ENCODE measurements at regions not wholly inside any gene's neighbourhood (a gene's known extent, or its start where the extent isn't known, plus 50 kb on each side); places are given as distances from the start of the nearest gene placed in this dataset.

- TF ChIP-seq CTCF (IDR thresholded peaks at IDR 0.05) (no peak), JUNB (IDR thresholded peaks at IDR 0.05) (no peak), POLR2A (IDR thresholded peaks at IDR 0.05; ENCODE audit: low read length) (no peak), ESRRA (IDR thresholded peaks at IDR 0.05; ENCODE audit: borderline replicate concordance, low read length) (no peak), RAD21 (conservative IDR thresholded peaks at IDR 0.05 in 1 of 2, IDR thresholded peaks at IDR 0.05 in 1 of 2) (no peak), ZC3H11A (IDR thresholded peaks at IDR 0.05) (no peak), CBX2 (IDR thresholded peaks at IDR 0.05; ENCODE audit: borderline replicate concordance, low read depth) (no peak), CHD2 (IDR thresholded peaks at IDR 0.05; ENCODE audit: low read length, partially characterized antibody) (no peak), HOXA7 (CRISPR knock-in tag; IDR thresholded peaks at IDR 0.05) (no peak), RARB (CRISPR knock-in tag; IDR thresholded peaks at IDR 0.05) (no peak), EP300 (IDR thresholded peaks at IDR 0.05) (no peak), REST (IDR thresholded peaks at IDR 0.05) (no peak), EHF (CRISPR knock-in tag; IDR thresholded peaks at IDR 0.05) (no peak), MAZ (IDR thresholded peaks at IDR 0.05; ENCODE audit: borderline replicate concordance, low read depth, low read length) (no peak)
Observed at GRCh38 chr10:131706952-131707351, 193.9 kb upstream of the PPP2R2D start.
